ENCODE measurements at regions not wholly inside any gene's neighbourhood (a gene's known extent, or its start where the extent isn't known, plus 50 kb on each side); places are given as distances from the start of the nearest gene placed in this dataset.

DNA sequence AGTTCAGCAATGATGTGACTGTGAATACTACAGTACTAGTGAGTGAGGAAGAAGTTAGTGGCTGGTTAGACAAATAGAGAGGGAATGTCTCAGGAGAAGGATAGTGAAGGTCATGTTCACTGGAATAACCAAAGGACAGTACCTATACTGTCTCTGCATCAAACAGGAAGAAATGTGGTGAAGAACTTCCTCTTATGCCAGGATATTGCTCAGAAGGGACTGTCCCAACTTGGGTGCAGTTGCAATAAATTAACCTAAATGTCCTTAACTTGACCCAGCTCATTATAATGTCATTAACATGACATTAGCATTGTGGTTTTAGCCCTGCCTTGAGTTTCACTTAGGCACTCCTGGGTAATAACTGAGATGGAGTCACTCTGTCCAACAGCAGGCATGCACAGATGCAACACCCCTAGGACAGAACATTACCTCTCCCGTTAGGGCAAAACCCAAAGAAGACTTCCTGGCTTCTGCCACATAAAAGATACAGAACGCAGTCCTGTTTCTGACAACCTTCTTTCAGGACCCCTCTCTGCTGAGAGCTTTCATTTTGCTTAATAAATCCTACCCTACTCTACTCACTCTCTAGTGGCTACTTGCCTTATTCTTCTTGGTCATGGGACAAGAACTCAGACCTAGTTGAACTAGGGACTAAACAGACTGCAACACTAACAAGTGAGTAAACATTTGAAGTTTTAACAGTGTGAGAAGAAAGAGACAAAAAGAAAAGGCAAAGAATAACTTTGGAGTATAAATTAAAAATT is 1591.6 kb upstream of the MIR17HG start:
- no peak for DNase-seq

DNA sequence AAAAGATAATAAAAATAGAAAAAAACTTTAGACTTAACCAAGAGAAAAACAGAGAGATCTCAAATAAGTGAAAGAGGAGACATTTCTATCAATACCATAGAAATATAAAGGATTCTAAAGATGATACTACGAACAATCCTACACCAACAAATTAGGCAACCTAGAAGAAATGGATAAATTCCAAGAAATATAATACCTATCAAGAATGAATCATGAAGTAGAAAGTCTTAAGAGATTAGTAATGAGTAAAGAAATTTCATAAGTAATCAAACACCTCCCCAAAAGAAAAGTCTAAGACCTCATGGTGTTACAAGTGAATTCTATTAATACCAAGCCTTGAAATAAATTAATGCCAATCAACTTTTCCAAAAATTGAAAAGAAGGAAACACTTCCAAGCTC is 1584.5 kb upstream of the MIR17HG start:
- DNase-seq, result no peak

DNA sequence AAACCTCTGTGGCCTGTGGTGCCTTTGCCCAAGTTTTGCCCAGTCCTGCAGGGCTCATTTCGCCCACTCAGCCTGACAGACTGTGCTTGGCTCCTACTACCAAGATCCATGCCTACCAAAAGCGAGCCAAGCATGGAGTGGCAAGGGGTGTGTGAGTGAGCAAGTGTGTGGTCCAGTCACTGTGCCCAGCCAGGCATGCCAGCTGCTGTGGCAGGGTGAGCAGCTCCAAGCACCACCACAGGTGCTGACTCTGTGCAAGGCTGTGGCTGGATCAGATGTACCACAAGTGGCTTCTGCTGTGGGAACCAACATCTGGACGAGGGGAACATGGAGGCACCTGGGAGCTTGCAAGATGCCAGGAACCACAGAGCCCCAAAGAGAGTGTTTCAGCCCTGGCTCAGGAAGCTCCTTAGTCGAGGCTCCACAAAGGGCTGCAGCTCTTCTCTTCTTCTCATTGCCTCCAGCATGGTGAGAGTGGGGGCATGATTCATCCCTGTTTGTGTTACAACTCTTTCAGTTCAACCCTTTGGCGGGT is 1564.2 kb upstream of the MIR17HG start:
- no peak for DNase-seq

DNA sequence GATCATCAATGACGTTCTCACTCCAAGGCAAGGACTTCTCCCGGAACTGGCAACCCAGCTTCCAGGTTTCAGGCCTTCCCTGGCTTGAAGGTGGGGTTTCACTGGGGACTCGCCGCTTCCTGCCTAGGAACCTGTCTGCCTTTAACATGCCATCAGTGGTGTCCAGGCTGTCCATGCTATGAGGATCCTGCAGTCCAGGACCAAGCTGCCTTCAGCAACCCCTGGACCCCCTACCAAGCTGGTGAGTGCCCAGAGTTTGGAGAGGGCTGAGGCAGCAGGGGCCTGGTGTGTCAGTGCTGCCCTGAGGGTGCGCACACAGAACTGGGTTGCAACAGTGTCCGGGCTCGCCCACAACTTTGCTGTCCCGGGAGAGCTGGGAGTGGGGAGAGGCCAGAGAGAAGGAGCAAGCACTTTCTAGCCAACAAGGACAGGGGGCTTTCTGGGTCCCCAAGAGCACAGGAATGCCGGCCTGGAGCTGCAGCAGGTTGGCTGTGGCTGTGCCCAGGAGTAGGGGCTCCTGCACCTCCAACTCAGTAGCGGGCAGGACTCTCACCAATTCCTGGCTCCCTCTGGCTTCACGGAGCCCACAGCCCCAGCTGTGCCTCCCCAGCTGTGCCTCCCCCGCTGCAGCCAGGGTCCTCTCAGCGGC is 1563.2 kb upstream of the MIR17HG start:
- DNase-seq, result no peak

- no peak for DNase-seq
These were observed 1561.0 kb upstream of the MIR17HG start for GRCh38 chr13:89786531-89786930.

DNA sequence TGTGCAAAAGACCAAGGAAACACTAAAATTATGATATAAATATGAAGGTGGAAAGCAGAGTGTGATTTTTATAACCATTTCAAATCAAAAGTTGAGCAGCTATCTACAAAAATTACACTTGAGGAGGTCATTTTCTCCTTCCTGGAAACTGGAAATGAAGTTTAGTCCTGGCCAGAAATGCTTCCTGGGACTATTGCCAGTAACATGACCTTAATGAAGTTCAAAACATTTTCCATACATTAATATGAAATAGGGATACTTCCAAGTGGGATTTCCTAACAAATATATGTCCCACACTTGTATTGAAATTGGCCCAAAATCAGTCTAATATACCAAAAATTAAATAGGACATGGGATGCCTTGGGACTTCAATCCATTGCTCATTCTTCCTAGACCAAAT is 1556.8 kb upstream of the MIR17HG start:
- no peak for DNase-seq

- DNase-seq, result no peak
These were observed 1555.4 kb upstream of the MIR17HG start for GRCh38 chr13:89791971-89792630.

- DNase-seq, result no peak
These were observed 1551.3 kb upstream of the MIR17HG start for GRCh38 chr13:89796196-89796595.

- DNase-seq, result no peak
These were observed 1543.6 kb upstream of the MIR17HG start for GRCh38 chr13:89803839-89804238.

- no peak for DNase-seq
These were observed 1540.9 kb upstream of the MIR17HG start for GRCh38 chr13:89806594-89806993.

DNA sequence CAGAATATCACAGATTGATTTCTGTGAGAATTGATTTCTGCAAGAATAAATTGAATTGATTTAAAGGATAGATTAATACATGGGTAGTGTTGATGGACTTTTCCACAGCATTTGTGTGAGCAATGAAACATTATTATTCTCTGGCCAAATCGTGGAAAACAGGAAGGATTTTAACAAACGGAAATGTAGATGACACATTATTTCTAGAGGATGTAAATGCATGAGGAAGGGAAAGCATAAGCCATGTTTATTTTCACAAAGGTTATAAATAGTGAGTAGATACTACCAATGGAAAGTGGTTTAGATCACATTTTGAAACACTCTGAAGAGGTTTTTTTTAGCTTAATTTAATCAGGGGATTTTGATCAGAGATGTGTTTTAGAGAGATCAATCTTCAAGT is 1534.6 kb upstream of the MIR17HG start:
- DNase-seq, result no peak

DNA sequence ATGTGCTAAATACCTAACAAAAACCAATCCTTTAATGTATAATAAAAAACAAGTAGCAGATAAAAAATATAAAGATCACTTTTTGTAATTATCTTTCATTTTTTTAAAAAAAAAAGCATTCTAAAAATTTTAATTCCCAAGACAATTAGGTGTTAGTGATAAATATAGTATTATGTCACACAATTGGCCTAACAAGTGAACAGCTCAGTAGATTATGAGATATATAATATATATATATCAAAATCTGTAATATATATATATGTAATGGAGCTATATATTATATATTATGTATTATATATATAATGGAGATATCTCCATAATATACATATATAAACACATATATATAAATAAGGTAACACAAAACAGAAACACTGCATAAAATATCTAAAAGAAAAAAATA is 1531.1 kb upstream of the MIR17HG start:
- DNase-seq, result no peak

GRCh38 chr13:89822467-89822866 is 1525.0 kb upstream of the MIR17HG start:
- DNase-seq, result no peak

- DNase-seq, result no peak
These were observed 1519.9 kb upstream of the MIR17HG start for GRCh38 chr13:89827552-89827951.

GRCh38 chr13:89828506-89828905 is 1519.0 kb upstream of the MIR17HG start:
- no peak for DNase-seq

DNA sequence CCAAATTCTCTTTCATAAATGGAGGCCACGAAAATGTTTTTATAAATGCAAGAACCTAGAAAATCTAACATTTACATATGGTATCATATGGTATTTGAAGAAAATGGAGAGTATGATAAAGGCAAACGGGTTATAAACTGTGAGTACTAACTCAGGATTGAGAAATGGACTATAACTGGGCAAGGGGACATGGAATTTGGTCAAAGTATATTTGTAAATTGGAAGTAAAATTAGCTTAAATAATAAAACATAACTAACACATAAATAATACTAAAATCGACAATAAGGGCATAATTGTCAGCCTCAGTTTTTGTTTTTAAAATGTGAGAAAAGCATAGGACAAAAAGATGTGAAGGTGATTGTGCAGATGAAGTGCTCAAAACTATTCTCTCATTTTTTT is 1516.3 kb upstream of the MIR17HG start:
- no peak for DNase-seq

GRCh38 chr13:89832827-89833226 is 1514.7 kb upstream of the MIR17HG start:
- DNase-seq, result no peak

GRCh38 chr13:89843621-89844020 is 1503.9 kb upstream of the MIR17HG start:
- no peak for DNase-seq

- DNase-seq, result no peak
These were observed 1501.6 kb upstream of the MIR17HG start for GRCh38 chr13:89845874-89846273.

- no peak for DNase-seq
These were observed 1500.4 kb upstream of the MIR17HG start for GRCh38 chr13:89846926-89847585.

DNA sequence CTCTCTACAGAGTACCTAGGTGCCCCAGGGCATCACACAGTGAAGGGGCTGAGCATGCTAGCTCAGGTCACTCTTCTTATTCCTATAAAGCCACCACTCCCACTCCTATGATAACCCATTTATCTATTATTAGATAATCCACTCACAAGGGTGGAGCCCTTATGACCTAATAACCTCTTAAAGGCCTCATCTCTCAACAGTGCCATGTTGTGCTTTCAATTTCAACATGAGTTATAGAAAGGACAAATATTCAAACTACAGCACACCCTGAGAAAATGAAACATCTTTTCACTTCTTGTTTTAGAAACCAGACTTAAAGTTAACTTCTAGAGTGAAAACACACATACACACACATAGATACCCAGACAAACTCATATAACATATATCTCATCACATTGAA is 1494.9 kb upstream of the MIR17HG start:
- DNase-seq, result no peak

GRCh38 chr13:89856512-89856911 is 1491.0 kb upstream of the MIR17HG start:
- no peak for DNase-seq

GRCh38 chr13:89857502-89857901 is 1490.0 kb upstream of the MIR17HG start:
- DNase-seq, result no peak

Data from NCI-H345 (cell line).